HPDE6-E6E7 (cell line): ENCODE measurements at regions not wholly inside any gene's neighbourhood (a gene's known extent, or its start where the extent isn't known, plus 50 kb on each side); places are given as distances from the start of the nearest gene placed in this dataset.
"Not testable (repeated sequence)": the region's sequence is repeated elsewhere in the genome, so short reads cannot be mapped to it uniquely, and the experiment has no call there.

Source experiments
- DNase-seq: peaks from one replicate; pipeline ENCODE4 v3.0.0; 2011; ENCODE audit warnings: missing footprints; ENCODE audit errors: extremely low spot score

- DNase-seq: not testable (repeated sequence)
Observed at GRCh38 chr2:111530239-111530965, 353.6 kb downstream of the ANAPC1 start.

- DNase-seq: not testable (repeated sequence)
Observed at GRCh38 chr2:111532682-111533556, 351.1 kb downstream of the ANAPC1 start.

GRCh38 chr2:111533557-111534247 lies 350.3 kb downstream of the ANAPC1 start:
- not testable (repeated sequence) for DNase-seq

- DNase-seq: no peak
Observed at GRCh38 chr2:111534910-111535352, 349.1 kb downstream of the ANAPC1 start.

GRCh38 chr2:111535404-111535803 lies 348.6 kb downstream of the ANAPC1 start:
- no peak for DNase-seq

- no peak for DNase-seq
Observed at GRCh38 chr2:111537078-111537655, 346.8 kb downstream of the ANAPC1 start.

GRCh38 chr2:111539991-111540390 lies 344.0 kb downstream of the ANAPC1 start:
- DNase-seq: not testable (repeated sequence)

- not testable (repeated sequence) for DNase-seq
Observed at GRCh38 chr2:111542120-111542774, 341.7 kb downstream of the ANAPC1 start.

- DNase-seq: not testable (repeated sequence)
Observed at GRCh38 chr2:111544006-111544405, 340.0 kb downstream of the ANAPC1 start.

GRCh38 chr2:111545723-111546431 lies 338.1 kb downstream of the ANAPC1 start:
- not testable (repeated sequence) for DNase-seq

- not testable (repeated sequence) for DNase-seq
Observed at GRCh38 chr2:111546578-111546977, 337.4 kb downstream of the ANAPC1 start.

- not testable (repeated sequence) for DNase-seq
Observed at GRCh38 chr2:111549174-111549573, 334.8 kb downstream of the ANAPC1 start.

GRCh38 chr2:111551428-111551827 lies 332.6 kb downstream of the ANAPC1 start:
- DNase-seq: not testable (repeated sequence)

GRCh38 chr2:111552625-111553024 lies 331.4 kb downstream of the ANAPC1 start:
- not testable (repeated sequence) for DNase-seq

- DNase-seq: not testable (repeated sequence)
Observed at GRCh38 chr2:111559301-111559700, 324.7 kb downstream of the ANAPC1 start.

GRCh38 chr2:111559814-111560213 lies 324.2 kb downstream of the ANAPC1 start:
- DNase-seq: not testable (repeated sequence)

- DNase-seq: not testable (repeated sequence)
Observed at GRCh38 chr2:111566068-111566467, 317.9 kb downstream of the ANAPC1 start.

GRCh38 chr2:111567233-111567632 lies 316.8 kb downstream of the ANAPC1 start:
- not testable (repeated sequence) for DNase-seq

- not testable (repeated sequence) for DNase-seq
Observed at GRCh38 chr2:111569356-111570199, 314.4 kb downstream of the ANAPC1 start.
